ENCODE measurements at regions not wholly inside any gene's neighbourhood (a gene's known extent, or its start where the extent isn't known, plus 50 kb on each side); places are given as distances from the start of the nearest gene placed in this dataset.

DNA sequence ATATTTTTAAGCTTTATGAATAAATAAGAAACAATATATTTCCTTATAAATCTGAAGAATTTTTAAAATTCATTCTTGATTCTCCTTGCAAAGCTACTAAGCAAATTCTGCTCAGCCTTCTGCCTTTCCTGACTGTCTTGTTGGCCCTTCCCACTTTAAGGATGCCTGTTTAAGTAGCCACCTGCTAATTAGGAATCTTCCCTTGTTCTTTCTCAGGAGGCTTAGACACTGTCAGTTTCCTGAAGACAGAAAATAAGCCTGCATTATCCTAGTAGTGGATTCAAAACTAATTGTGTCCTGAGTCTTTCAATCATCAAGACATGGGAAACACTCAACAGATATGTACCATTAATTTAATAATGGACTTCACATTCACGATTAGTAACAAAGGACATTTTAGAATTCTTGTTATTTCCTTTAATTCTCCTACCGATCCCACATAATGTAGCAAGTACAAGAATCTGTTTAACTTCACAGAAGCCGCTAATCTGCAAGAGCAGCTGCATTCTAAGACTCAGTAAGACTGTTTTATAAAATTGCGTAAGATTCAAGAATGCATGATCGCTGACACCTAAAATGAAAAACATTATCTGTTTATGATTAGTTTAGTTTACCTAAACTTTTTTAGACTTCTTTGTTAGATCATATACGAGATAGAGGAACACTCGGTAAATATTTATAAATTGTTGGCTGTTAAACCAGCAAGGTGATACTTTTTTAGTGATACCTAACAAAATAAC, 445.4 kb upstream of the DSEL start:
- TF ChIP-seq EP300 (IDR thresholded peaks at IDR 0.05) = no peak
- TF ChIP-seq, protein P1, sequence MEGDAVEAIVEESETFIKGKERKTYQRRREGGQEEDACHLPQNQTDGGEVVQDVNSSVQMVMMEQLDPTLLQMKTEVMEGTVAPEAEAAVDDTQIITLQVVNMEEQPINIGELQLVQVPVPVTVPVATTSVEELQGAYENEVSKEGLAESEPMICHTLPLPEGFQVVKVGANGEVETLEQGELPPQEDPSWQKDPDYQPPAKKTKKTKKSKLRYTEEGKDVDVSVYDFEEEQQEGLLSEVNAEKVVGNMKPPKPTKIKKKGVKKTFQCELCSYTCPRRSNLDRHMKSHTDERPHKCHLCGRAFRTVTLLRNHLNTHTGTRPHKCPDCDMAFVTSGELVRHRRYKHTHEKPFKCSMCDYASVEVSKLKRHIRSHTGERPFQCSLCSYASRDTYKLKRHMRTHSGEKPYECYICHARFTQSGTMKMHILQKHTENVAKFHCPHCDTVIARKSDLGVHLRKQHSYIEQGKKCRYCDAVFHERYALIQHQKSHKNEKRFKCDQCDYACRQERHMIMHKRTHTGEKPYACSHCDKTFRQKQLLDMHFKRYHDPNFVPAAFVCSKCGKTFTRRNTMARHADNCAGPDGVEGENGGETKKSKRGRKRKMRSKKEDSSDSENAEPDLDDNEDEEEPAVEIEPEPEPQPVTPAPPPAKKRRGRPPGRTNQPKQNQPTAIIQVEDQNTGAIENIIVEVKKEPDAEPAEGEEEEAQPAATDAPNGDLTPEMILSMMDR (IDR thresholded peaks at IDR 0.05) = no peak
- TF ChIP-seq POLR2A (IDR thresholded peaks at IDR 0.05) = no peak
